ENCODE measurements at regions not wholly inside any gene's neighbourhood (a gene's known extent, or its start where the extent isn't known, plus 50 kb on each side); places are given as distances from the start of the nearest gene placed in this dataset.

DNA sequence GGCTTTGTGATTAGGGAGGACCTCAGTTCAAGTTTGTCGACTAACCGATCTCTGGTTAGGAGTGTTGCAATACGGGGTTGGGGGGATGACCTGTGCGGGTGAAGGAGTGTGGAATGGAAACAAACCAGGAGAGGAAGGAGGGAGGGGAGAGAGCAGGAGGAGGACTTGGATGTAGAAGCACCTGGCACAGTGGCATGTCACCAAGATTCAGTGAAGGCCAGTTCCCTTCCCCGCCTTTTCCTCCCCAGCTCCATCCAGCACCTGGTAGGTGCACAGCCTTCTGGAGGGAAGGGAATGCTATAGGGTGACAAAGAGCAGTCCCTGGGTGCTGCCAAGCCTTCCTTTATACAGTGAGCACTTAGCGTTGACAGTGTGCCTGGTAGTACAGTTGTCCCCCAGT is 107.4 kb upstream of the CRHR1 start:
- H3K9me3 Mint-ChIP-seq (ENCODE audit: unreplicated experiment): no peaks in the 10 kb centered on the region
- intact Hi-C loops (cut with micrococcal nuclease): no loop called here
- no peak overlapping the region for H3K4me3 Mint-ChIP-seq (ENCODE audit: unreplicated experiment)
- H3K4me1 Mint-ChIP-seq (ENCODE audit: insufficient read depth, unreplicated experiment): no peaks in the 10 kb centered on the region
- no TSS peak for BruUV-seq (replicated peaks)
- ChIA-PET POLR2A (no interaction called here), CTCF (interaction anchor here (0.5 to 0.7 kb wide), 2 partner anchors 196 to 217 kb away, joined by 3 read pairs; no protein-coding TSS in a partner anchor)
- H3K36me3 Mint-ChIP-seq (ENCODE audit: insufficient read depth, unreplicated experiment): no peaks in the 10 kb centered on the region
- no peak overlapping the region for H3K27ac Mint-ChIP-seq (ENCODE audit: low read depth, unreplicated experiment)
- TF ChIP-seq, protein P1, sequence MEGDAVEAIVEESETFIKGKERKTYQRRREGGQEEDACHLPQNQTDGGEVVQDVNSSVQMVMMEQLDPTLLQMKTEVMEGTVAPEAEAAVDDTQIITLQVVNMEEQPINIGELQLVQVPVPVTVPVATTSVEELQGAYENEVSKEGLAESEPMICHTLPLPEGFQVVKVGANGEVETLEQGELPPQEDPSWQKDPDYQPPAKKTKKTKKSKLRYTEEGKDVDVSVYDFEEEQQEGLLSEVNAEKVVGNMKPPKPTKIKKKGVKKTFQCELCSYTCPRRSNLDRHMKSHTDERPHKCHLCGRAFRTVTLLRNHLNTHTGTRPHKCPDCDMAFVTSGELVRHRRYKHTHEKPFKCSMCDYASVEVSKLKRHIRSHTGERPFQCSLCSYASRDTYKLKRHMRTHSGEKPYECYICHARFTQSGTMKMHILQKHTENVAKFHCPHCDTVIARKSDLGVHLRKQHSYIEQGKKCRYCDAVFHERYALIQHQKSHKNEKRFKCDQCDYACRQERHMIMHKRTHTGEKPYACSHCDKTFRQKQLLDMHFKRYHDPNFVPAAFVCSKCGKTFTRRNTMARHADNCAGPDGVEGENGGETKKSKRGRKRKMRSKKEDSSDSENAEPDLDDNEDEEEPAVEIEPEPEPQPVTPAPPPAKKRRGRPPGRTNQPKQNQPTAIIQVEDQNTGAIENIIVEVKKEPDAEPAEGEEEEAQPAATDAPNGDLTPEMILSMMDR (IDR thresholded peaks at IDR 0.05; ENCODE audit: unreplicated experiment): no peak
- H3K27me3 Mint-ChIP-seq (ENCODE audit: insufficient read depth, unreplicated experiment): peaks cover 19% of the 10 kb centered on the region
- DNase-seq (ENCODE audit: unreplicated experiment): no peak

DNA sequence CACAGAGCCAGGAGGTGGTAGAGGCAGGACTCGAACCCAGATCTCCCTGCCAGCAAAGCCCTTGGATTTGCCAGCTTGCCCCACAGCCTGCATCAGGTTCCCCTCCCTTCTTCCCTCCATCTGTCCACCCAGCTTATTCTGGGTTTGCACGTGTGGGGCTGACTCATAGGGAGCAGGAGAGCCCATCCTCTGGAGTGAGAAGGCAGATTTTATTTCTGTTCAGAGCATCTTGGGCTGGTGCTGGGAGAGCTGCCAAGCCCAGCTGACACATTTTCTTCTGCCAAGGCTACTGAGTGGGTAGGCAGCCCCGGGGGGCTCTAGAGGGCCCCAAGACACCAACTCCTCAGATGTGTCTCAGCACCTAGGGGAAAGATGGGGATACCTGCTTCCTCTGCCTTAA is 106.3 kb upstream of the CRHR1 start:
- Mint-ChIP-seq H3K4me3 (ENCODE audit: unreplicated experiment) (no peak overlapping the region), H3K27ac (ENCODE audit: low read depth, unreplicated experiment) (no peak overlapping the region), H3K4me1 (ENCODE audit: insufficient read depth, unreplicated experiment) (no peaks in the 10 kb centered on the region), H3K9me3 (ENCODE audit: unreplicated experiment) (no peaks in the 10 kb centered on the region), H3K36me3 (ENCODE audit: insufficient read depth, unreplicated experiment) (no peaks in the 10 kb centered on the region), H3K27me3 (ENCODE audit: insufficient read depth, unreplicated experiment) (peaks cover 20% of the 10 kb centered on the region)
- TF ChIP-seq, protein P1 (IDR thresholded peaks at IDR 0.05; ENCODE audit: unreplicated experiment): no peak
- BruUV-seq (replicated peaks): no TSS peak
- POLR2A ChIA-PET: no interaction called here
- peak; percentile 37 for DNase-seq (ENCODE audit: unreplicated experiment)
- CTCF ChIA-PET: no interaction called here
- intact Hi-C loops (cut with micrococcal nuclease): no loop called here

DNA sequence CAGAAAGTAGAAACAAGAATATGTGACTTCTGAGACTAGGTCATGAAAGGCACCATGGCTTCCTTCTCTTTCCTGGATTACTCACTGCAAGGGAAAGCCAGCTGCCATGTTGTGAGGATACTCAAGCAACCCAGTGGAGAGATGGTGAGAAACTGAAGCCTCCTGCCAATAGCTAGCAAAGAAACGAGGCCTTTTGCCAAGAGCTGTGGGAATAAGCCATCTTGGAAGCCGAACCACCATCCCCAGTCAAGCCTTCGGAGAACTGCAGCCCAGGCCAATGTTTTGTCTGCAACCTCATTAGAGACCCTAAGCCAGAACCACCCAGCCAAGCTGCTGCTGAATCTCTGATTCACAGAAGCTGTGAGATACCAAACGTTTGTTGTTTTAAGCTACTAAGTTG is 104.7 kb upstream of the CRHR1 start:
- Mint-ChIP-seq H3K27ac (ENCODE audit: low read depth, unreplicated experiment) (no peak overlapping the region), H3K27me3 (ENCODE audit: insufficient read depth, unreplicated experiment) (peaks cover 20% of the 10 kb centered on the region), H3K4me3 (ENCODE audit: unreplicated experiment) (no peak overlapping the region), H3K9me3 (ENCODE audit: unreplicated experiment) (no peaks in the 10 kb centered on the region), H3K36me3 (ENCODE audit: insufficient read depth, unreplicated experiment) (no peaks in the 10 kb centered on the region), H3K4me1 (ENCODE audit: insufficient read depth, unreplicated experiment) (no peaks in the 10 kb centered on the region)
- TF ChIP-seq, protein P1 (IDR thresholded peaks at IDR 0.05; ENCODE audit: unreplicated experiment): no peak
- no TSS peak for BruUV-seq (replicated peaks)
- ChIA-PET CTCF (interaction anchor here (0.6 to 0.8 kb wide), 2 partner anchors 9 to 42 kb away, joined by 3 read pairs; no protein-coding TSS in a partner anchor), POLR2A (no interaction called here)
- intact Hi-C loops (cut with micrococcal nuclease): no loop called here
- no peak for DNase-seq (ENCODE audit: unreplicated experiment)

DNA sequence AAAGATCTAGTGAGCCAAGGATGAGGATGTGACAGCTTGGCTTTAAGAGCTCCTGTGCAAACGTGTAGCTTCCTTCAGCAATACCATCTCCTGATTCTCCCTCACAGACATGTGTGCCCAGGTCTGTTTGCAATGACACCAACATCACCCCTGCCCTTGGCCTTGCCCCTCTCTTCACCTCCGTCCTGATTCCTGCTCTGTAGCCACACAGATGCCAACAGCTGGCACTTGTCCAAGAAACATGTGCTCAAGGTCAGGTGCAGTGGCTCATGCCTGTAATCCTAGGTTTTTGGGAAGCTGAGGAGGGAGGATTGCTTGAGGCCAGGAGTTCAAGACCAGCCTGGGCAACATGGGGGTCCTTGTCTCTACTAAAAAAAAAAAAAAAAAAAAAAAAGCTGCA is 103.8 kb upstream of the CRHR1 start:
- H3K27ac Mint-ChIP-seq (ENCODE audit: low read depth, unreplicated experiment): no peak overlapping the region
- intact Hi-C loops (cut with micrococcal nuclease): no loop called here
- peaks cover 20% of the 10 kb centered on the region for H3K27me3 Mint-ChIP-seq (ENCODE audit: insufficient read depth, unreplicated experiment)
- H3K4me1 Mint-ChIP-seq (ENCODE audit: insufficient read depth, unreplicated experiment): no peaks in the 10 kb centered on the region
- H3K36me3 Mint-ChIP-seq (ENCODE audit: insufficient read depth, unreplicated experiment): no peaks in the 10 kb centered on the region
- ChIA-PET POLR2A (interaction anchor here (0.6 kb wide), 1 partner anchor 8 kb away, joined by 4 read pairs; no protein-coding TSS in a partner anchor), CTCF (interaction anchor here (0.7 to 0.8 kb wide), 4 partner anchors 22 to 136 kb away, joined by 3 to 4 read pairs (median 4); no protein-coding TSS in a partner anchor)
- no TSS peak for BruUV-seq (replicated peaks)
- no peak overlapping the region for H3K4me3 Mint-ChIP-seq (ENCODE audit: unreplicated experiment)
- DNase-seq (ENCODE audit: unreplicated experiment): no peak
- TF ChIP-seq, protein P1 (IDR thresholded peaks at IDR 0.05; ENCODE audit: unreplicated experiment): no peak
- H3K9me3 Mint-ChIP-seq (ENCODE audit: unreplicated experiment): no peaks in the 10 kb centered on the region

Data from MCF 10A (cell line).